HG02884 (cell line): ENCODE measurements at regions not wholly inside any gene's neighbourhood (a gene's known extent, or its start where the extent isn't known, plus 50 kb on each side); places are given as distances from the start of the nearest gene placed in this dataset.
"Not testable (repeated sequence)": the region's sequence is repeated elsewhere in the genome, so short reads cannot be mapped to it uniquely, and the experiment has no call there.

Source experiments
- ATAC-seq: cut with Tn5 transposase; IDR thresholded peaks from one replicate; pipeline ENCODE4 v1.9.1; 2021; ENCODE audit warnings: mild to moderate bottlenecking, moderate library complexity; ENCODE audit not compliant: unreplicated experiment

- ATAC-seq: no peak
Observed at GRCh38 chr7:124643311-124643811, 122.2 kb downstream of the GPR37 start.

GRCh38 chr7:124635416-124635815 lies 130.2 kb downstream of the GPR37 start:
- no peak for ATAC-seq

GRCh38 chr7:124633740-124634139 lies 131.9 kb downstream of the GPR37 start:
- ATAC-seq: no peak

- no peak for ATAC-seq
Observed at GRCh38 chr7:124630395-124630794, 135.2 kb downstream of the GPR37 start.

- ATAC-seq: no peak
Observed at GRCh38 chr7:124618871-124619270, 146.7 kb downstream of the GPR37 start.

- not testable (repeated sequence) for ATAC-seq
Observed at GRCh38 chr7:124618051-124618450, 147.5 kb downstream of the GPR37 start.

- no peak for ATAC-seq
Observed at GRCh38 chr7:124603066-124603465, 162.5 kb downstream of the GPR37 start.

GRCh38 chr7:124597509-124597908 lies 168.1 kb downstream of the GPR37 start:
- peak; percentile 44 for ATAC-seq

GRCh38 chr7:124596881-124597280 lies 168.7 kb downstream of the GPR37 start:
- no peak for ATAC-seq

GRCh38 chr7:124590814-124591213 lies 174.8 kb downstream of the GPR37 start:
- no peak for ATAC-seq

GRCh38 chr7:124577256-124577655 lies 188.3 kb downstream of the GPR37 start:
- no peak for ATAC-seq

GRCh38 chr7:124575176-124575575 lies 190.4 kb downstream of the GPR37 start:
- ATAC-seq: no peak

- ATAC-seq: no peak
Observed at GRCh38 chr7:124570558-124570957, 195.0 kb downstream of the GPR37 start.

- no peak for ATAC-seq
Observed at GRCh38 chr7:124566583-124566982, 199.0 kb downstream of the GPR37 start.

- no peak for ATAC-seq
Observed at GRCh38 chr7:124557587-124557986, 208.0 kb downstream of the GPR37 start.

GRCh38 chr7:124557101-124557500 lies 208.5 kb downstream of the GPR37 start:
- ATAC-seq: no peak

- no peak for ATAC-seq
Observed at GRCh38 chr7:124553502-124553901, 212.1 kb downstream of the GPR37 start.

- ATAC-seq: no peak
Observed at GRCh38 chr7:124552217-124552616, 213.4 kb downstream of the GPR37 start.

GRCh38 chr7:124550036-124550435 lies 215.6 kb downstream of the GPR37 start:
- ATAC-seq: no peak

GRCh38 chr7:124542476-124542875 lies 223.1 kb downstream of the GPR37 start:
- no peak for ATAC-seq

- no peak for ATAC-seq
Observed at GRCh38 chr7:124536156-124536762, 229.3 kb downstream of the GPR37 start.

GRCh38 chr7:124532166-124532565 lies 233.4 kb downstream of the GPR37 start:
- ATAC-seq: no peak

GRCh38 chr7:124516911-124517310 lies 248.7 kb downstream of the GPR37 start:
- ATAC-seq: no peak
